ENCODE measurements at regions not wholly inside any gene's neighbourhood (a gene's known extent, or its start where the extent isn't known, plus 50 kb on each side); places are given as distances from the start of the nearest gene placed in this dataset.

GRCh38 chr2:19174176-19174575 is 184.2 kb downstream of the OSR1 start:
- TF ChIP-seq ZBTB17 (tag by site-specific recombination; IDR thresholded peaks at IDR 0.05) (no peak), ZBTB8A (tag by site-specific recombination; IDR thresholded peaks at IDR 0.05) (no peak)
- TF ChIP-seq, protein P1, sequence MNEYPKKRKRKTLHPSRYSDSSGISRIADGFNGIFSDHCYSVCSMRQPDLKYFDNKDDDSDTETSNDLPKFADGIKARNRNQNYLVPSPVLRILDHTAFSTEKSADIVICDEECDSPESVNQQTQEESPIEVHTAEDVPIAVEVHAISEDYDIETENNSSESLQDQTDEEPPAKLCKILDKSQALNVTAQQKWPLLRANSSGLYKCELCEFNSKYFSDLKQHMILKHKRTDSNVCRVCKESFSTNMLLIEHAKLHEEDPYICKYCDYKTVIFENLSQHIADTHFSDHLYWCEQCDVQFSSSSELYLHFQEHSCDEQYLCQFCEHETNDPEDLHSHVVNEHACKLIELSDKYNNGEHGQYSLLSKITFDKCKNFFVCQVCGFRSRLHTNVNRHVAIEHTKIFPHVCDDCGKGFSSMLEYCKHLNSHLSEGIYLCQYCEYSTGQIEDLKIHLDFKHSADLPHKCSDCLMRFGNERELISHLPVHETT (tag by site-specific recombination; IDR thresholded peaks at IDR 0.05), result no peak
- TF ChIP-seq, protein P2, sequence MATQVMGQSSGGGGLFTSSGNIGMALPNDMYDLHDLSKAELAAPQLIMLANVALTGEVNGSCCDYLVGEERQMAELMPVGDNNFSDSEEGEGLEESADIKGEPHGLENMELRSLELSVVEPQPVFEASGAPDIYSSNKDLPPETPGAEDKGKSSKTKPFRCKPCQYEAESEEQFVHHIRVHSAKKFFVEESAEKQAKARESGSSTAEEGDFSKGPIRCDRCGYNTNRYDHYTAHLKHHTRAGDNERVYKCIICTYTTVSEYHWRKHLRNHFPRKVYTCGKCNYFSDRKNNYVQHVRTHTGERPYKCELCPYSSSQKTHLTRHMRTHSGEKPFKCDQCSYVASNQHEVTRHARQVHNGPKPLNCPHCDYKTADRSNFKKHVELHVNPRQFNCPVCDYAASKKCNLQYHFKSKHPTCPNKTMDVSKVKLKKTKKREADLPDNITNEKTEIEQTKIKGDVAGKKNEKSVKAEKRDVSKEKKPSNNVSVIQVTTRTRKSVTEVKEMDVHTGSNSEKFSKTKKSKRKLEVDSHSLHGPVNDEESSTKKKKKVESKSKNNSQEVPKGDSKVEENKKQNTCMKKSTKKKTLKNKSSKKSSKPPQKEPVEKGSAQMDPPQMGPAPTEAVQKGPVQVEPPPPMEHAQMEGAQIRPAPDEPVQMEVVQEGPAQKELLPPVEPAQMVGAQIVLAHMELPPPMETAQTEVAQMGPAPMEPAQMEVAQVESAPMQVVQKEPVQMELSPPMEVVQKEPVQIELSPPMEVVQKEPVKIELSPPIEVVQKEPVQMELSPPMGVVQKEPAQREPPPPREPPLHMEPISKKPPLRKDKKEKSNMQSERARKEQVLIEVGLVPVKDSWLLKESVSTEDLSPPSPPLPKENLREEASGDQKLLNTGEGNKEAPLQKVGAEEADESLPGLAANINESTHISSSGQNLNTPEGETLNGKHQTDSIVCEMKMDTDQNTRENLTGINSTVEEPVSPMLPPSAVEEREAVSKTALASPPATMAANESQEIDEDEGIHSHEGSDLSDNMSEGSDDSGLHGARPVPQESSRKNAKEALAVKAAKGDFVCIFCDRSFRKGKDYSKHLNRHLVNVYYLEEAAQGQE (tag by site-specific recombination; IDR thresholded peaks at IDR 0.05), result no peak
- TF ChIP-seq, protein P3, sequence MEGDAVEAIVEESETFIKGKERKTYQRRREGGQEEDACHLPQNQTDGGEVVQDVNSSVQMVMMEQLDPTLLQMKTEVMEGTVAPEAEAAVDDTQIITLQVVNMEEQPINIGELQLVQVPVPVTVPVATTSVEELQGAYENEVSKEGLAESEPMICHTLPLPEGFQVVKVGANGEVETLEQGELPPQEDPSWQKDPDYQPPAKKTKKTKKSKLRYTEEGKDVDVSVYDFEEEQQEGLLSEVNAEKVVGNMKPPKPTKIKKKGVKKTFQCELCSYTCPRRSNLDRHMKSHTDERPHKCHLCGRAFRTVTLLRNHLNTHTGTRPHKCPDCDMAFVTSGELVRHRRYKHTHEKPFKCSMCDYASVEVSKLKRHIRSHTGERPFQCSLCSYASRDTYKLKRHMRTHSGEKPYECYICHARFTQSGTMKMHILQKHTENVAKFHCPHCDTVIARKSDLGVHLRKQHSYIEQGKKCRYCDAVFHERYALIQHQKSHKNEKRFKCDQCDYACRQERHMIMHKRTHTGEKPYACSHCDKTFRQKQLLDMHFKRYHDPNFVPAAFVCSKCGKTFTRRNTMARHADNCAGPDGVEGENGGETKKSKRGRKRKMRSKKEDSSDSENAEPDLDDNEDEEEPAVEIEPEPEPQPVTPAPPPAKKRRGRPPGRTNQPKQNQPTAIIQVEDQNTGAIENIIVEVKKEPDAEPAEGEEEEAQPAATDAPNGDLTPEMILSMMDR (tag by site-specific recombination; IDR thresholded peaks at IDR 0.05), result no peak

All from HEK293 (cell line).